ENCODE measurements at regions not wholly inside any gene's neighbourhood (a gene's known extent, or its start where the extent isn't known, plus 50 kb on each side); places are given as distances from the start of the nearest gene placed in this dataset.
A peak's percentile ranks its signal among the peaks of the same experiment; 100 is the strongest.

GRCh38 chr12:124445826-124446225 lies 121.6 kb downstream of the NCOR2 start:
- DNase-seq: no peak

- no peak for DNase-seq
Measured at GRCh38 chr12:124445121-124445718, 122.2 kb downstream of the NCOR2 start.

GRCh38 chr12:124443931-124444712 lies 123.3 kb downstream of the NCOR2 start:
- DNase-seq: no peak

- DNase-seq: no peak
Measured at GRCh38 chr12:124442772-124443445, 124.5 kb downstream of the NCOR2 start.

- DNase-seq: no peak
Measured at GRCh38 chr12:124442281-124442680, 125.1 kb downstream of the NCOR2 start.

GRCh38 chr12:124441443-124442194 lies 125.8 kb downstream of the NCOR2 start:
- peak in 1 of 3 donors; percentile 86 for DNase-seq

GRCh38 chr12:124440841-124441381 lies 126.5 kb downstream of the NCOR2 start:
- DNase-seq: no peak

GRCh38 chr12:124440031-124440626 lies 127.3 kb downstream of the NCOR2 start:
- no peak for DNase-seq

GRCh38 chr12:124438437-124439056 lies 128.9 kb downstream of the NCOR2 start:
- DNase-seq: peak in 1 of 3 donors; percentile 65

GRCh38 chr12:124437617-124438436 lies 129.6 kb downstream of the NCOR2 start:
- peak in 2 of 3 donors; percentile 69 to 88 for DNase-seq

- DNase-seq: no peak
Measured at GRCh38 chr12:124437121-124437520, 130.3 kb downstream of the NCOR2 start.

- DNase-seq: peak in 1 of 3 donors; percentile 55
Measured at GRCh38 chr12:124436366-124436765, 131.0 kb downstream of the NCOR2 start.

GRCh38 chr12:124435806-124436345 lies 131.5 kb downstream of the NCOR2 start:
- DNase-seq: no peak

GRCh38 chr12:124434951-124435805 lies 132.2 kb downstream of the NCOR2 start:
- no peak for DNase-seq

- DNase-seq: no peak
Measured at GRCh38 chr12:124434354-124434753, 133.1 kb downstream of the NCOR2 start.

GRCh38 chr12:124433879-124434278 lies 133.5 kb downstream of the NCOR2 start:
- DNase-seq: no peak

GRCh38 chr12:124433147-124433874 lies 134.1 kb downstream of the NCOR2 start:
- no peak for DNase-seq

GRCh38 chr12:124432376-124432775 lies 135.0 kb downstream of the NCOR2 start:
- no peak for DNase-seq

All from muscle of back (tissue), 3 donors.